ENCODE measurements at regions not wholly inside any gene's neighbourhood (a gene's known extent, or its start where the extent isn't known, plus 50 kb on each side); places are given as distances from the start of the nearest gene placed in this dataset.

GRCh38 chr2:4653991-4654390, 950.6 kb downstream of the DCDC2C start:
- WGBS = 87% methylated on average over 1 of the region's 1 CpG
- no peak for DNase-seq (ENCODE audit: low read depth in 6 of 9, low spot score in 9 of 9)

DNA sequence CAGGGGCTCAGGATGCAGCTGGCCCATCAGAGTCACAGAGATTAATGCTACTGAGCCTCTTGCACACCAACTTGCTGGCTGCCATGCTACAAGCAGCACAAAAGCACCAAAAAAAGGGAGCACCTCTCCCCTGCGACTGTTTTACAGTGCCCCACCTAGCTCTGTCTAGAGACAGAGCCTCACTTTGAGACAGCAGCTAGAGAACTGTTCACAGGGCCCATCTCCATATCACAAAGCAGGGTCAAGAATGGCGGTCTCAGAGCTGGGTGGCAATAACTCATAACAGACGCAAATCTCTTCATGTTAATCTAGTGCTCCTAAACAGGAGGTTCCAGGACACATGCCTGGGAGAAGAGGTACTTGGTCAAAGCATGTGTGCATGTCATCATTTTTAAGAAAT, 953.0 kb downstream of the DCDC2C start:
- Histone ChIP-seq H3K4me1 (ENCODE audit: control insufficient read depth in 2 of 2, insufficient read depth in 2 of 2, low read length in 2 of 2) (no peaks in the 10 kb centered on the region), H3K27me3 (ENCODE audit: control insufficient read depth in 2 of 2, insufficient read depth in 1 of 2, low read length in 1 of 2) (no peaks in the 10 kb centered on the region), H3K9me3 (ENCODE audit: control insufficient read depth in 2 of 2, insufficient read depth in 1 of 2, low read length in 1 of 2) (peaks cover 1 to 4% of the 10 kb centered on the region in 2 donors), H3K27ac (ENCODE audit: low read depth in 1 of 2, low read length in 1 of 2) (no peak overlapping the region), H3K4me3 (ENCODE audit: low read length in 2 of 2) (no peak overlapping the region), H3K36me3 (ENCODE audit: control insufficient read depth in 2 of 2, insufficient read depth in 2 of 2, low read length in 1 of 2) (no peaks in the 10 kb centered on the region)
- no peak for DNase-seq (ENCODE audit: low read depth in 6 of 9, low spot score in 9 of 9)
- WGBS = 93% methylated on average over 3 of the region's 3 CpGs

More at GRCh38 chr2:4653991-4654390, 950.6 kb downstream of the DCDC2C start:
- Histone ChIP-seq H3K4me1 (ENCODE audit: control insufficient read depth in 2 of 2, insufficient read depth in 2 of 2, low read length in 2 of 2) (no peaks in the 10 kb centered on the region), H3K9me3 (ENCODE audit: control insufficient read depth in 2 of 2, insufficient read depth in 1 of 2, low read length in 1 of 2) (peaks cover 1 to 4% of the 10 kb centered on the region in 2 donors), H3K36me3 (ENCODE audit: control insufficient read depth in 2 of 2, insufficient read depth in 2 of 2, low read length in 1 of 2) (no peaks in the 10 kb centered on the region), H3K4me3 (ENCODE audit: low read length in 2 of 2) (no peak overlapping the region), H3K27me3 (ENCODE audit: control insufficient read depth in 2 of 2, insufficient read depth in 1 of 2, low read length in 1 of 2) (no peaks in the 10 kb centered on the region), H3K27ac (ENCODE audit: low read depth in 1 of 2, low read length in 1 of 2) (no peak overlapping the region)

DNA sequence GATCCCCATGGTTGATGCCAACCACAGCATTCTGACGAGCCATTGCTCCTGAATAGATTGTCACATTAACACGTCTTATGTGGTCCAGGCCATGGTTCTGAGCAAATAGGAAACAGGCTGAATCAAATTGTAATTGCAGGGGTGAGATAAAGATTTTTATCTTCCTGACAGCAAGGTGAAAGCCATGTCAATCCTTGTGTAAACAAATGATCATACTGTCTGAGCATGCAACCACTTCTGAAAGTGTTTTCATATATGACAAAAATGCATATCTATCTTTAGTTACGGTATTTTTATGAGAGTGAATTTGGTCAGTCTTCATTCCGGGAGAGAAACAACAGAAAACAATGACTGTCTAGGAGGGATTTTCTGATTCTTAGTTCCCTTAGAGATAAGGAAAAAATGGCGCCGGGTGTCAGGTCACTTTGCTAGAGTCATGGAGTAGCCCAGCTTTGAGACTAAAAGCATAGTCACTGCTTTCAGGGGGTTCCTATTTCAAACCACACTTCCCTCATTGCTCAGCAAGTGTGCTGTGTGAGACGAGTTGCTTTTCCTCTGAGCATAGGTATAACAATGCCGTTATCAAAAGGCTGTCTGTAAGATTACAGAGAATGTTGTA, 958.9 kb downstream of the DCDC2C start:
- Histone ChIP-seq H3K9me3 (ENCODE audit: control insufficient read depth in 2 of 2, insufficient read depth in 1 of 2, low read length in 1 of 2) (peaks cover 0 to 13% of the 10 kb centered on the region in 2 donors), H3K4me3 (ENCODE audit: low read length in 2 of 2) (no peak overlapping the region), H3K4me1 (ENCODE audit: control insufficient read depth in 2 of 2, insufficient read depth in 2 of 2, low read length in 2 of 2) (no peaks in the 10 kb centered on the region), H3K27ac (ENCODE audit: low read depth in 1 of 2, low read length in 1 of 2) (no peak overlapping the region), H3K27me3 (ENCODE audit: control insufficient read depth in 2 of 2, insufficient read depth in 1 of 2, low read length in 1 of 2) (no peaks in the 10 kb centered on the region), H3K36me3 (ENCODE audit: control insufficient read depth in 2 of 2, insufficient read depth in 2 of 2, low read length in 1 of 2) (no peaks in the 10 kb centered on the region)
- WGBS = 80% methylated on average over 8 of the region's 8 CpGs
- no peak for DNase-seq (ENCODE audit: low read depth in 6 of 9, low spot score in 9 of 9)

- no peak overlapping the region for H3K4me3 ChIP-seq (ENCODE audit: low read length in 2 of 2)
- DNase-seq (ENCODE audit: low read depth in 6 of 9, low spot score in 9 of 9) = no peak
- no peaks in the 10 kb centered on the region for H3K4me1 ChIP-seq (ENCODE audit: control insufficient read depth in 2 of 2, insufficient read depth in 2 of 2, low read length in 2 of 2)
- H3K27ac ChIP-seq (ENCODE audit: low read depth in 1 of 2, low read length in 1 of 2) = no peak overlapping the region
- WGBS = 55% methylated on average over 4 of the region's 4 CpGs
- H3K9me3 ChIP-seq (ENCODE audit: control insufficient read depth in 2 of 2, insufficient read depth in 1 of 2, low read length in 1 of 2) = peaks cover 0 to 12% of the 10 kb centered on the region in 2 donors
- H3K36me3 ChIP-seq (ENCODE audit: control insufficient read depth in 2 of 2, insufficient read depth in 2 of 2, low read length in 1 of 2) = no peaks in the 10 kb centered on the region
- H3K27me3 ChIP-seq (ENCODE audit: control insufficient read depth in 2 of 2, insufficient read depth in 1 of 2, low read length in 1 of 2) = no peaks in the 10 kb centered on the region
Measured at GRCh38 chr2:4668381-4668780, 965.0 kb downstream of the DCDC2C start.

- no peak for DNase-seq (ENCODE audit: low read depth in 6 of 9, low spot score in 9 of 9)
- WGBS = 96% methylated on average over 2 of the region's 2 CpGs
- Histone ChIP-seq H3K4me1 (ENCODE audit: control insufficient read depth in 2 of 2, insufficient read depth in 2 of 2, low read length in 2 of 2) (no peaks in the 10 kb centered on the region), H3K36me3 (ENCODE audit: control insufficient read depth in 2 of 2, insufficient read depth in 2 of 2, low read length in 1 of 2) (no peaks in the 10 kb centered on the region), H3K27ac (ENCODE audit: low read depth in 1 of 2, low read length in 1 of 2) (no peak overlapping the region), H3K27me3 (ENCODE audit: control insufficient read depth in 2 of 2, insufficient read depth in 1 of 2, low read length in 1 of 2) (no peaks in the 10 kb centered on the region), H3K4me3 (ENCODE audit: low read length in 2 of 2) (no peak overlapping the region), H3K9me3 (ENCODE audit: control insufficient read depth in 2 of 2, insufficient read depth in 1 of 2, low read length in 1 of 2) (peaks cover 1 to 24% of the 10 kb centered on the region in 2 donors)
Measured at GRCh38 chr2:4670331-4670730, 967.0 kb downstream of the DCDC2C start.

DNA sequence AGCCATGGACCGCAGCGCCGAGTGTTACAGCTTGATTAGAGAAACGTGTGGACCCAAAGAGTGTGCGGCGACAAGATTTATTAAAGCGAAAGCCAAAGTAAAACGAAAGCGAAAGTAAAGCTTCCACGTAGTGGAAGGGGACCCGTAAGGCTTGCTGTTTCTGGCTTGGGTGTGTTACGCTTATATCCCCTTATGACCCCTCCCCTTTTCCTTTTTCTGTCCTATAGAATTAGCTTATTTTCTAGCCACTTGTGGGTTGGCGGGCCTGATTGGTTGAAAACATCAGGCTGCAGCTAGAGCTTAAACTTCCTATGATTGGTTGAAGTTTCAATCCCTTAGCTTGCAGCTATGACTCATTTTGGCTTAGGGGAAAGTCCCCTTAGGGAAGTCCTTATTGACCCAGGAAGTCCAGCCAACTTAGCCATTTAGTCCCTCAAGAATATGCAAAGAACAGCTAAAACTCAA, 969.7 kb downstream of the DCDC2C start:
- no peak overlapping the region for H3K27ac ChIP-seq (ENCODE audit: low read depth in 1 of 2, low read length in 1 of 2)
- H3K27me3 ChIP-seq (ENCODE audit: control insufficient read depth in 2 of 2, insufficient read depth in 1 of 2, low read length in 1 of 2) = no peaks in the 10 kb centered on the region
- H3K4me3 ChIP-seq (ENCODE audit: low read length in 2 of 2) = no peak overlapping the region
- no peaks in the 10 kb centered on the region for H3K36me3 ChIP-seq (ENCODE audit: control insufficient read depth in 2 of 2, insufficient read depth in 2 of 2, low read length in 1 of 2)
- WGBS = 90% methylated on average over 13 of the region's 13 CpGs
- H3K9me3 ChIP-seq (ENCODE audit: control insufficient read depth in 2 of 2, insufficient read depth in 1 of 2, low read length in 1 of 2) = peaks cover 1 to 20% of the 10 kb centered on the region in 2 donors
- no peak for DNase-seq (ENCODE audit: low read depth in 6 of 9, low spot score in 9 of 9)
- no peaks in the 10 kb centered on the region for H3K4me1 ChIP-seq (ENCODE audit: control insufficient read depth in 2 of 2, insufficient read depth in 2 of 2, low read length in 2 of 2)

GRCh38 chr2:4674007-4674406, 970.6 kb downstream of the DCDC2C start:
- no peak for DNase-seq (ENCODE audit: low read depth in 6 of 9, low spot score in 9 of 9)
- no peaks in the 10 kb centered on the region for H3K4me1 ChIP-seq (ENCODE audit: control insufficient read depth in 2 of 2, insufficient read depth in 2 of 2, low read length in 2 of 2)
- no peaks in the 10 kb centered on the region for H3K27me3 ChIP-seq (ENCODE audit: control insufficient read depth in 2 of 2, insufficient read depth in 1 of 2, low read length in 1 of 2)
- 75% methylated on average over 6 of the region's 6 CpGs for WGBS
- H3K9me3 ChIP-seq (ENCODE audit: control insufficient read depth in 2 of 2, insufficient read depth in 1 of 2, low read length in 1 of 2) = peaks cover 1 to 20% of the 10 kb centered on the region in 2 donors
- H3K27ac ChIP-seq (ENCODE audit: low read depth in 1 of 2, low read length in 1 of 2) = no peak overlapping the region
- H3K4me3 ChIP-seq (ENCODE audit: low read length in 2 of 2) = no peak overlapping the region
- no peaks in the 10 kb centered on the region for H3K36me3 ChIP-seq (ENCODE audit: control insufficient read depth in 2 of 2, insufficient read depth in 2 of 2, low read length in 1 of 2)

GRCh38 chr2:4675295-4675694, 971.9 kb downstream of the DCDC2C start:
- Histone ChIP-seq H3K9me3 (ENCODE audit: control insufficient read depth in 2 of 2, insufficient read depth in 1 of 2, low read length in 1 of 2) (peaks cover 1 to 20% of the 10 kb centered on the region in 2 donors), H3K27ac (ENCODE audit: low read depth in 1 of 2, low read length in 1 of 2) (no peak overlapping the region), H3K27me3 (ENCODE audit: control insufficient read depth in 2 of 2, insufficient read depth in 1 of 2, low read length in 1 of 2) (no peaks in the 10 kb centered on the region), H3K4me3 (ENCODE audit: low read length in 2 of 2) (no peak overlapping the region), H3K4me1 (ENCODE audit: control insufficient read depth in 2 of 2, insufficient read depth in 2 of 2, low read length in 2 of 2) (no peaks in the 10 kb centered on the region), H3K36me3 (ENCODE audit: control insufficient read depth in 2 of 2, insufficient read depth in 2 of 2, low read length in 1 of 2) (no peaks in the 10 kb centered on the region)
- WGBS = 91% methylated on average over 7 of the region's 7 CpGs
- no peak for DNase-seq (ENCODE audit: low read depth in 6 of 9, low spot score in 9 of 9)

- H3K9me3 ChIP-seq (ENCODE audit: control insufficient read depth in 2 of 2, insufficient read depth in 1 of 2, low read length in 1 of 2) = peaks cover 1 to 16% of the 10 kb centered on the region in 2 donors
- H3K4me3 ChIP-seq (ENCODE audit: low read length in 2 of 2) = no peak overlapping the region
- H3K36me3 ChIP-seq (ENCODE audit: control insufficient read depth in 2 of 2, insufficient read depth in 2 of 2, low read length in 1 of 2) = no peaks in the 10 kb centered on the region
- no peaks in the 10 kb centered on the region for H3K27me3 ChIP-seq (ENCODE audit: control insufficient read depth in 2 of 2, insufficient read depth in 1 of 2, low read length in 1 of 2)
- no peak overlapping the region for H3K27ac ChIP-seq (ENCODE audit: low read depth in 1 of 2, low read length in 1 of 2)
- WGBS = 94% methylated on average over 4 of the region's 4 CpGs
- H3K4me1 ChIP-seq (ENCODE audit: control insufficient read depth in 2 of 2, insufficient read depth in 2 of 2, low read length in 2 of 2) = no peaks in the 10 kb centered on the region
- DNase-seq (ENCODE audit: low read depth in 6 of 9, low spot score in 9 of 9) = no peak
Measured at GRCh38 chr2:4678927-4679326, 975.6 kb downstream of the DCDC2C start.
